Parathyroid adenoma (tissue), 2 donors: ENCODE measurements at regions not wholly inside any gene's neighbourhood (a gene's known extent, or its start where the extent isn't known, plus 50 kb on each side); places are given as distances from the start of the nearest gene placed in this dataset.
"Not testable (repeated sequence)": the region's sequence is repeated elsewhere in the genome, so short reads cannot be mapped to it uniquely, and the experiment has no call there.

Experiments used
- H2AFZ ChIP-seq: fragments of 300-600 bp; sonication (generic); one replicate; pipeline ENCODE4 v1.7.0; 2017; ENCODE audit warnings: antibody characterized with exemption, mild to moderate bottlenecking
- H3K27ac ChIP-seq: fragments of 300-600 bp; sonication (generic); one replicate; pipeline ENCODE4 v1.7.0; 2017
- H3K27me3 ChIP-seq: fragments of 300-600 bp; sonication (generic); one replicate; pipeline ENCODE4 v1.7.0; 2017; ENCODE audit warnings: low read length; ENCODE audit not compliant: control insufficient read depth, insufficient read depth
- H3K36me3 ChIP-seq: fragments of 300-600 bp; sonication (generic); one replicate; pipeline ENCODE4 v1.7.0; 2017; ENCODE audit warnings: low read length; ENCODE audit not compliant: control insufficient read depth, insufficient read depth
- H3K4me1 ChIP-seq: fragments of 300-600 bp; sonication (generic); one replicate; pipeline ENCODE4 v1.7.0; 2017; ENCODE audit warnings: control low read depth
- H3K4me2 ChIP-seq: fragments of 300-600 bp; sonication (generic); one replicate; pipeline ENCODE4 v1.7.0; 2017; ENCODE audit warnings: low read length
- H3K4me3 ChIP-seq: fragments of 300-600 bp; sonication (generic); one replicate; pipeline ENCODE4 v1.7.0; 2017; ENCODE audit warnings: low read depth, low read length
- H3K79me2 ChIP-seq: fragments of 300-600 bp; sonication (generic); one replicate; pipeline ENCODE4 v1.7.0; 2017; ENCODE audit warnings: control low read depth
- H3K9ac ChIP-seq: fragments of 300-600 bp; sonication (generic); one replicate; pipeline ENCODE4 v1.7.0; 2017; ENCODE audit warnings: mild to moderate bottlenecking
- H3K9me3 ChIP-seq: fragments of 300-600 bp; sonication (generic); one replicate; pipeline ENCODE4 v1.7.0; 2017; ENCODE audit warnings: low read length; ENCODE audit not compliant: control insufficient read depth
- CTCF ChIP-seq: fragments of 300-600 bp; sonication (generic); IDR thresholded peaks from one replicate; pipeline ENCODE4 v1.7.0; 2017; ENCODE audit warnings: antibody characterized with exemption, mild to moderate bottlenecking
- donor health status: primary hyperparathyroidism.

DNA sequence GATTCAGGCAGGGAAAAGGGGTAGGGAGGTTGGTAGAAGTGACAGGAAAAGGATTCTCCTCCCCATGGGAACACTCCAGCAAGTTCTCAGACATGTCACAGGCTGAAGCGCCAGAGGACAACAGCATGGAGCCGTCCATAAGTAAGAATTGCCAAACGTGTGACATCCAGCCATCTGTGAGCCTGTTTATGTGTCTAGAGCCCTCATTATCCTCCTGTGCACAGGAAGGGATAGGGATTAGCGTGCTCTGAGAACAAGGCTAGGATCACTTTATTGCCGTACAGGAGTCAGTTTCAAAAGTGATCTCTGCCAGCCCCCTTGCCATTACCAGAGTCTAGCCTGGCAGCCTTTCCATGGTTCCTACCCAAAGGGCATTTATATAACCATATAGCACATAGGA is 549.5 kb downstream of the NTRK3 start:
- H3K27me3 ChIP-seq = no peaks in the 10 kb centered on the region
- H3K4me1 ChIP-seq = no peaks in the 10 kb centered on the region
- no peak overlapping the region for H3K4me2 ChIP-seq
- no peak overlapping the region for H3K27ac ChIP-seq
- H3K9me3 ChIP-seq = no peaks in the 10 kb centered on the region
- no peak overlapping the region for H2AFZ ChIP-seq
- no peaks in the 10 kb centered on the region for H3K36me3 ChIP-seq
- TF ChIP-seq CTCF = no peak
- no peak overlapping the region for H3K9ac ChIP-seq
- H3K4me3 ChIP-seq = no peak overlapping the region
- H3K79me2 ChIP-seq = no peaks in the 10 kb centered on the region

DNA sequence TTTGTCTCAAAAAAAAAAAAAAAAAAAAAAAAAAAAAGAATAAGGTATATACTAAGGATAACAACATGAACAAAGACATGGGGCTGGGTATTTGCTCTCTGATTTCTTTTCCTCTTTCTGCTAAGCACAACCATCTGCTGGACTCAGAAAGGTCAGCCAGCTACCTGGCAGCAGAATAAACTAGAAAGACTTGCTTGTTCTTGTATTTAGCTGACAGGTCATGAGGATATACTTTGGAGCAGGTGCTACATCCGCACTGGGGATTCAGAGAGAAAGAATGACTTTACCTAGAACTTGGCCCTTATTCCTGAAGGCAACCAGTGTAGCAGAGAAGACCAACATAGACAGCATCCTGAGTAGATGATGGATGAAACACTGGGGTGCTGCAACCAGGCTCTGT is 550.5 kb downstream of the NTRK3 start:
- no peak overlapping the region for H3K9ac ChIP-seq
- H3K9me3 ChIP-seq = no peaks in the 10 kb centered on the region
- no peaks in the 10 kb centered on the region for H3K36me3 ChIP-seq
- H3K27ac ChIP-seq = no peak overlapping the region
- no peaks in the 10 kb centered on the region for H3K79me2 ChIP-seq
- no peaks in the 10 kb centered on the region for H3K4me1 ChIP-seq
- H3K27me3 ChIP-seq = no peaks in the 10 kb centered on the region
- TF ChIP-seq CTCF = no peak
- no peak overlapping the region for H3K4me2 ChIP-seq
- no peak overlapping the region for H2AFZ ChIP-seq
- H3K4me3 ChIP-seq = no peak overlapping the region

DNA sequence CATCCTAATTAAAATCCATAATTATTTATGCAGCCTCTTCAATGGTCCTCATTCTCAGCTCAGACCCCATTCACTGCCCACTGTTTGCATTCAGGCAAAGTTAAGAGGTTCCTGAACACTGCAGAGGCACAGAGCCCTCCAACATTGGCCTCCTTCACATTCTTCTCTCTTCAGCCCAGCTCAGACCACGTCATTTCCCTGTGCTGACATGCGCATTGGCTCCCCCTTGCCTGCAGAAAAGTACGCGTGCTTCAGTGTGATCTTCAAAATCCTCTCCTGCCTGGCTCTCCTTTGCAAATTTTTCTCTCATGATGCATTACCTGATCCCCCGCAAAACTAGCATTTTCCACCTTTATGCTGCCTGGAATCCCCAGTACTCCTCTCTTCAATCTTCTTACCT is 552.3 kb downstream of the NTRK3 start:
- no peak overlapping the region for H3K9ac ChIP-seq
- no peak overlapping the region for H3K4me2 ChIP-seq
- no peak overlapping the region for H2AFZ ChIP-seq
- H3K9me3 ChIP-seq = no peaks in the 10 kb centered on the region
- no peaks in the 10 kb centered on the region for H3K36me3 ChIP-seq
- no peaks in the 10 kb centered on the region for H3K79me2 ChIP-seq
- no peak overlapping the region for H3K27ac ChIP-seq
- no peak for TF ChIP-seq CTCF
- no peaks in the 10 kb centered on the region for H3K4me1 ChIP-seq
- no peaks in the 10 kb centered on the region for H3K27me3 ChIP-seq
- H3K4me3 ChIP-seq = no peak overlapping the region

DNA sequence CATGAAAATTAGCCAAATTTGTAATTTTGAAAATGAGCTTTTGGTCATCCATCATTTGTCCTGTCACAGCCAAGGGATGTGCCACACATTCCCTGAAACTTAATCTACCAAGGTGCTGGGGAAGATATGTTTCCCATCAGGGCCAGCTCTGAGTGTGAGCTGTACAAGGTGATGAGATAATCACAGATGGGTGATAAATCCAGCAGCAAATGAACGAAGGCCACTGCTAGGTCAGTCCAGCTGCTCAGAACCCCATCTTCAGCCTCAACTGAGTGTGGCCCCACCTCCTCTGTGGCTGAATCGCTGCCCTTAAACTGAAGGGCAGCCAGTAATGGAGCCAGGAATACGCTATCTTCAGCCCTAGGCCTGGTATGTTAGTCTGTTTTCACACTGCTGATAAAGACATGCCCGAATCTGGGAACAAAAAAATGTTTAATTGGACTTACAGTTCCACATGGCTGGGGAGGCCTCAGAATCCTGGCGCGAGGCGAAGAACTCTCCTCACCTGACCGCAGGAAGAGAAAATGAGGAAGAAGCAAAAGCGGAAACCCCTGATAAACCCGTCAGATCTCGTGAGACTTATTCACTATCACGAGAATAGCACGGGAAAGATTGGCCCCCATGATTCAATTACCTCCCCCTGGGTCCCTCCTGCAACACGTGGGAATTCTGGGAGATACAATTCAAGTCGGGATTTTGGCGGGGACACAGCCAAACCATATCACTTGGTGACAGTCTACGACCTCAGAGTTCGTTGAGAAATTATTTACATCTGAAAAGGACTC is 553.0 kb downstream of the NTRK3 start:
- no peaks in the 10 kb centered on the region for H3K27me3 ChIP-seq
- H3K79me2 ChIP-seq = no peaks in the 10 kb centered on the region
- no peak overlapping the region for H3K27ac ChIP-seq
- no peak for TF ChIP-seq CTCF
- no peak overlapping the region for H3K9ac ChIP-seq
- H3K4me3 ChIP-seq = no peak overlapping the region
- H3K36me3 ChIP-seq = no peaks in the 10 kb centered on the region
- H3K4me2 ChIP-seq = no peak overlapping the region
- no peaks in the 10 kb centered on the region for H3K9me3 ChIP-seq
- H2AFZ ChIP-seq = no peak overlapping the region
- no peaks in the 10 kb centered on the region for H3K4me1 ChIP-seq

DNA sequence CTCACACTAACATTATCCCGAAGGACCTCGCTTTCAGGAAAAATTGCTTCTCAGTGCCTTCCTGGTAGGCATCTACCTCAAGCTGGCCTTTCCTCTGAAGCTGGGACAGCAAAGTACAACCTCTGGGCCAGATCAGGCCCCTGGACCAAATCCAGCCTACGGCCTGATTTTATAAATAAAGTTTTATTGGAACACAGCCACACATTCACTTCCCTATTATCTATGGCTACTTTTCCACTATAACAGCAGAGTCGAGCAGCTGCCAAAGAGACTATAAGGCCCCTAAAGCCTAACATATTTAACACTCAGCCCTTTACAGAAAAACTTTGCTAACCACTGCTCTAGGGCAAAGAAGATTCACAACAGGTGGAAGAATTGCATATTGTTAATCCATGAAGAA is 554.3 kb downstream of the NTRK3 start:
- H3K79me2 ChIP-seq = no peaks in the 10 kb centered on the region

GRCh38 chr15:87698467-87698866 is 558.1 kb downstream of the NTRK3 start:
- H3K9me3 ChIP-seq, H3K36me3 ChIP-seq, H3K4me3 ChIP-seq, H3K27ac ChIP-seq, H3K4me2 ChIP-seq, H3K79me2 ChIP-seq, H3K9ac ChIP-seq, H3K27me3 ChIP-seq, H2AFZ ChIP-seq, H3K4me1 ChIP-seq: not testable (repeated sequence)

More for the DNA sequence above, 554.3 kb downstream of the NTRK3 start:
- H3K4me3 ChIP-seq = no peak overlapping the region
- no peak for TF ChIP-seq CTCF
- no peak overlapping the region for H3K4me2 ChIP-seq
- no peaks in the 10 kb centered on the region for H3K36me3 ChIP-seq
- H3K27me3 ChIP-seq = no peaks in the 10 kb centered on the region
- no peak overlapping the region for H3K27ac ChIP-seq
- no peak overlapping the region for H2AFZ ChIP-seq
- H3K9ac ChIP-seq = no peak overlapping the region
- H3K4me1 ChIP-seq = no peaks in the 10 kb centered on the region
- no peaks in the 10 kb centered on the region for H3K9me3 ChIP-seq
